Stimulated activated CD8-positive, alpha-beta memory T cell treated with anti-CD3 and anti-CD28 coated beads, Interleukin-7, amount 100 ng/mL, for 1 hour (primary cell): ENCODE measurements at regions not wholly inside any gene's neighbourhood (a gene's known extent, or its start where the extent isn't known, plus 50 kb on each side); places are given as distances from the start of the nearest gene placed in this dataset.
"Not testable (repeated sequence)": the region's sequence is repeated elsewhere in the genome, so short reads cannot be mapped to it uniquely, and the experiment has no call there.

Experiments used
- DNase-seq, 2 donors: peaks; one replicate each; pipeline ENCODE4 v3.0.0-alpha.2; 2020; ENCODE audit warnings: low read depth in 2 of 2

GRCh38 chr11:115980337-115981103 is 476.3 kb upstream of the CADM1 start:
- no peak for DNase-seq

GRCh38 chr11:115974703-115975102 is 470.5 kb upstream of the CADM1 start:
- DNase-seq, result no peak

- not testable (repeated sequence) for DNase-seq
These were observed 463.0 kb upstream of the CADM1 start for GRCh38 chr11:115967203-115967602.

- DNase-seq, result no peak
These were observed 461.7 kb upstream of the CADM1 start for GRCh38 chr11:115965767-115966504.

GRCh38 chr11:115964091-115964490 is 459.9 kb upstream of the CADM1 start:
- DNase-seq, result no peak

GRCh38 chr11:115963156-115963555 is 458.9 kb upstream of the CADM1 start:
- no peak for DNase-seq

- no peak for DNase-seq
These were observed 457.2 kb upstream of the CADM1 start for GRCh38 chr11:115961159-115962003.

GRCh38 chr11:115959081-115959486 is 454.9 kb upstream of the CADM1 start:
- DNase-seq, result no peak

GRCh38 chr11:115958089-115959000 is 454.1 kb upstream of the CADM1 start:
- DNase-seq, result no peak

GRCh38 chr11:115955803-115956202 is 451.6 kb upstream of the CADM1 start:
- no peak for DNase-seq

- no peak for DNase-seq
These were observed 446.4 kb upstream of the CADM1 start for GRCh38 chr11:115950660-115951059.

- DNase-seq, result no peak
These were observed 440.4 kb upstream of the CADM1 start for GRCh38 chr11:115944596-115944995.

- DNase-seq, result no peak
These were observed 437.8 kb upstream of the CADM1 start for GRCh38 chr11:115942011-115942410.

GRCh38 chr11:115941481-115941993 is 437.3 kb upstream of the CADM1 start:
- DNase-seq, result no peak

GRCh38 chr11:115941044-115941443 is 436.8 kb upstream of the CADM1 start:
- no peak for DNase-seq

GRCh38 chr11:115939731-115940421 is 435.7 kb upstream of the CADM1 start:
- DNase-seq, result no peak

GRCh38 chr11:115939104-115939730 is 435.0 kb upstream of the CADM1 start:
- no peak for DNase-seq

- no peak for DNase-seq
These were observed 429.3 kb upstream of the CADM1 start for GRCh38 chr11:115933564-115933963.

GRCh38 chr11:115931548-115932083 is 427.4 kb upstream of the CADM1 start:
- no peak for DNase-seq
